H1 (cell line): ENCODE measurements at regions not wholly inside any gene's neighbourhood (a gene's known extent, or its start where the extent isn't known, plus 50 kb on each side); places are given as distances from the start of the nearest gene placed in this dataset.

Source experiments
- CBX8 ChIP-seq: fragments of 300-800, 300-1000 bp; sonication (generic); IDR thresholded peaks from 2 replicates; pipeline ENCODE4 v1.7.1; 2016; ENCODE audit warnings: low read depth, low read length, borderline replicate concordance
- KDM1A ChIP-seq: fragments of 200-600, 300-600 bp; sonication (generic); IDR thresholded peaks from 2 replicates; pipeline ENCODE4 v1.7.1; 2016; ENCODE audit warnings: mild to moderate bottlenecking, low read length, borderline replicate concordance
- POLR2AphosphoS5 ChIP-seq: IDR thresholded peaks from 2 replicates; pipeline ENCODE4 v1.6.1; 2011; ENCODE audit warnings: low read depth, low read length
- RBBP5 ChIP-seq: IDR thresholded peaks from 2 replicates; pipeline ENCODE4 v1.7.1; 2012; ENCODE audit warnings: low read depth, mild to moderate bottlenecking, inconsistent platforms, low read length, moderate library complexity, borderline replicate concordance
- ZNF274 ChIP-seq: IDR thresholded peaks from 2 replicates; pipeline ENCODE4 v1.7.0; 2012; ENCODE audit warnings: low read length, borderline replicate concordance; ENCODE audit errors: extremely low read depth

DNA sequence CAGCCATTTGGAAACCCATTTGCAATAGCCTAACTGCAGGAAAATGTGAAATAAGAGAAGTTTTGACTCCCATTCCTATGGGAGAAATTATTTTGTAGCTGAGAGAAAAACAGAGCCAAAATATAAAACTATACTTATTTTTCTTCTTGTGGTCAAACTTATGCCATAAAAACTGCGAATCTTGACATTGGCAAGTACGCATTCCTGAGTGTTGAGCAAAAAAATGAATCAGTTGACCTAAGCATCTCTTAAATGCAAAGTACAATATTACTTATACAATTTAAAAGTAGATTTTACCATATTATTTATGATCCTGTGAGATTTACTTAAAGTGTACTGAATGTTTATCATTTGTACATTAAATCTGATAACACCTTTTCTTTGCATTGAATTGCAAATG is 50.1 kb upstream of the CMC1 start:
- TF ChIP-seq ZNF274 (no peak), KDM1A (no peak), RBBP5 (no peak), CBX8 (no peak), POLR2AphosphoS5 (no peak)
